Glomerular endothelial cell (primary cell): ENCODE measurements at regions not wholly inside any gene's neighbourhood (a gene's known extent, or its start where the extent isn't known, plus 50 kb on each side); places are given as distances from the start of the nearest gene placed in this dataset.
"Not testable (repeated sequence)": the region's sequence is repeated elsewhere in the genome, so short reads cannot be mapped to it uniquely, and the experiment has no call there.

ENCODE experiments used
- DNase-seq: peaks from one replicate; pipeline ENCODE4 v3.0.0-alpha.2; 2011; ENCODE audit warnings: low read depth, low spot score; ENCODE audit errors: extremely low read depth

GRCh38 chr16:29284159-29284558 is 122.4 kb downstream of the NPIPB11 start:
- DNase-seq, result not testable (repeated sequence)

GRCh38 chr16:29278097-29278871 is 128.2 kb downstream of the NPIPB11 start:
- DNase-seq, result not testable (repeated sequence)

GRCh38 chr16:29276446-29276845 is 130.1 kb downstream of the NPIPB11 start:
- DNase-seq, result not testable (repeated sequence)

GRCh38 chr16:29274055-29275035 is 132.2 kb downstream of the NPIPB11 start:
- not testable (repeated sequence) for DNase-seq

GRCh38 chr16:29273298-29274054 is 133.0 kb downstream of the NPIPB11 start:
- not testable (repeated sequence) for DNase-seq

- DNase-seq, result not testable (repeated sequence)
Observed at GRCh38 chr16:29271721-29272675, 134.5 kb downstream of the NPIPB11 start.

GRCh38 chr16:29270923-29271322 is 135.6 kb downstream of the NPIPB11 start:
- DNase-seq, result not testable (repeated sequence)

GRCh38 chr16:29270033-29270432 is 136.5 kb downstream of the NPIPB11 start:
- DNase-seq, result not testable (repeated sequence)

GRCh38 chr16:29269192-29269811 is 137.2 kb downstream of the NPIPB11 start:
- not testable (repeated sequence) for DNase-seq

GRCh38 chr16:29268785-29269191 is 137.7 kb downstream of the NPIPB11 start:
- DNase-seq, result not testable (repeated sequence)

GRCh38 chr16:29268348-29268747 is 138.2 kb downstream of the NPIPB11 start:
- DNase-seq, result not testable (repeated sequence)

GRCh38 chr16:29267891-29268290 is 138.6 kb downstream of the NPIPB11 start:
- DNase-seq, result not testable (repeated sequence)

- not testable (repeated sequence) for DNase-seq
Observed at GRCh38 chr16:29267055-29267619, 139.4 kb downstream of the NPIPB11 start.

GRCh38 chr16:29266612-29267011 is 139.9 kb downstream of the NPIPB11 start:
- DNase-seq, result not testable (repeated sequence)

- DNase-seq, result not testable (repeated sequence)
Observed at GRCh38 chr16:29265255-29265853, 141.2 kb downstream of the NPIPB11 start.

- not testable (repeated sequence) for DNase-seq
Observed at GRCh38 chr16:29264080-29264837, 142.3 kb downstream of the NPIPB11 start.

- not testable (repeated sequence) for DNase-seq
Observed at GRCh38 chr16:29262725-29263124, 143.8 kb downstream of the NPIPB11 start.
